Fibroblast of the conjunctiva (primary cell): ENCODE measurements at regions not wholly inside any gene's neighbourhood (a gene's known extent, or its start where the extent isn't known, plus 50 kb on each side); places are given as distances from the start of the nearest gene placed in this dataset.

Source experiments
- DNase-seq: peaks from one replicate; pipeline ENCODE4 v3.0.0-alpha.2; 2010; ENCODE audit warnings: low read depth

GRCh38 chr10:78186572-78186971 is 152.9 kb downstream of the RPS24 start:
- no peak for DNase-seq

- no peak for DNase-seq
Observed at GRCh38 chr10:78187371-78187770, 153.7 kb downstream of the RPS24 start.

GRCh38 chr10:78188446-78188845 is 154.8 kb downstream of the RPS24 start:
- no peak for DNase-seq

GRCh38 chr10:78190051-78190825 is 156.6 kb downstream of the RPS24 start:
- DNase-seq = no peak

GRCh38 chr10:78191301-78191700 is 157.6 kb downstream of the RPS24 start:
- no peak for DNase-seq

- DNase-seq = no peak
Observed at GRCh38 chr10:78193189-78193588, 159.5 kb downstream of the RPS24 start.

DNA sequence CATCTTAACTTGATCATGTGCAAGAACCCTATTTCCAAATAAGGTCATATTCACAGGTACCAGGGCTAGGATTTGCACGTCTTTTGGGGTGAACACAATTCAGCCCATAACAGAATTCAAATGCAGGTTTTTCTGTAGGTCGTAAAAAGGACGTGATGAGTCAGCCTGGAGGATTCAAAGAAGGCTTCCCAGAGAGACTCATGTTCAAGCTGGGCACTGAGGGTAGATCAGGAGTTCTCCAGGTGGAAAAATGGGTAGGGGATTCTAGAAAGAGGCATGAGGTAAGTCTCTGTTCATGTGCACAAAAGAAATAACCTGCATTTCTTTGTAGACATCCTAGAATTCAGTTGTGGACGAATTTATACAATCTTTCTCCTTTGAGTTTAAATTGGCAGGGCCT is 160.4 kb downstream of the RPS24 start:
- DNase-seq = no peak

DNA sequence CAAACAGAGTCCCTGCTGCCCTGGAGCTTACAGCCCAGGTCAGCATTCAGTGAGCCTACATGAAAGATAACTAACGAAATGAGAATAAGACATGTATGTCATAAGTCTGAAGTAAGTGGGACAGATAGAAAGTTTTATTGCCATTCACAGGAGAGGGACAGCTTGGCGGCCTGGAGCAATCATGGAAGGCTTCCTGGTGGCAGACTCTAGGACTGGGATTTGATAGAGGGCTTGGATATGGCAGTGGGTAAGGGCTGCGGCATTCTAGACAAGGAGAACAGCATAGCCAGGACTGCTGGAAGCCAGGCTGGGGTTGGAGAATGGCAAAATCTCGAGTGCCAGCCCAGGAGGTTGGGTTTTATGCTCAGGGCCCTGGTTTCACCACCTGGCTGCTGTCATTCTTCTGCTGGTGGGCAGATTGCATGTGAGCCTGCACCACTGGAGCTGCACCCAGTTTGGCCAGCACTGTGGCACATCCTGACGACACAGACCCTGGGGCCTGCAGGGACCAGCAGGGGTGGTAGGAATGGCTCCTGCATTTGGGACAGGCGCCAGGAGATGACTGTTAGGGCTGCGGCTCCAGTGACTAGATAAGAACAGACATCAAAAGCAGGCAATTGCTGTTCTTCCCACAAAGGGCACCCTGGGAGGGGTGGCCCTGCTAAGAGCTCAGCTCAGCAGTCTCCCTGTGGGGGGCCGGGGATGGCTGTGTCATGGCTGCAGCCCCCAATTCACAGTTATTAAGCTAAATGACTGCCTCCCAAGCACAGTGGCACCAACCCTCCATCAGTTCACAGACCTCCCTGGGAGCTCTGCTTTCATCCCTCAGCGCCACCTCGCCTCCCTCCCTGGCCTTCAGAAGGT is 161.1 kb downstream of the RPS24 start:
- DNase-seq = no peak

DNA sequence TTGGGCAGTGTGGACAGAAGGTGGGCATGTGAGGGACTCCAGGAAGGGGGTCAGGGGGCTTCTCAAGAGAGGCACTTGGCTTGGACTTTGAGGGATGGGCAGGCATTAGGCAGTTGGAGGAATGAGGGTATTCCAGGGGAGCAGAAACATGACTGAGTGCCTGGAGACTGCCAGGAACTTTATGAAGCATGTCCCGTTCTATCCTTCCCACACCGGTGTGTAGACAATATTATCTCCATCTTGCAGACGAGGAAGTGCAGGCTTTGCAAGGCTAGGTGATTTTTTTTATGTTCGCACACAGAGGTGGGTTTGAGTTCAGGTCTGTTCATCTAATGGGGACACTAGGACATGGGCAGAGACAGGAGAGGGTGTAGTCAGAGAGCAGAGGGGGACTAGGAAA is 162.7 kb downstream of the RPS24 start:
- DNase-seq = no peak

- DNase-seq = no peak
Observed at GRCh38 chr10:78196964-78197363, 163.3 kb downstream of the RPS24 start.

- no peak for DNase-seq
Observed at GRCh38 chr10:78197628-78198272, 164.1 kb downstream of the RPS24 start.

DNA sequence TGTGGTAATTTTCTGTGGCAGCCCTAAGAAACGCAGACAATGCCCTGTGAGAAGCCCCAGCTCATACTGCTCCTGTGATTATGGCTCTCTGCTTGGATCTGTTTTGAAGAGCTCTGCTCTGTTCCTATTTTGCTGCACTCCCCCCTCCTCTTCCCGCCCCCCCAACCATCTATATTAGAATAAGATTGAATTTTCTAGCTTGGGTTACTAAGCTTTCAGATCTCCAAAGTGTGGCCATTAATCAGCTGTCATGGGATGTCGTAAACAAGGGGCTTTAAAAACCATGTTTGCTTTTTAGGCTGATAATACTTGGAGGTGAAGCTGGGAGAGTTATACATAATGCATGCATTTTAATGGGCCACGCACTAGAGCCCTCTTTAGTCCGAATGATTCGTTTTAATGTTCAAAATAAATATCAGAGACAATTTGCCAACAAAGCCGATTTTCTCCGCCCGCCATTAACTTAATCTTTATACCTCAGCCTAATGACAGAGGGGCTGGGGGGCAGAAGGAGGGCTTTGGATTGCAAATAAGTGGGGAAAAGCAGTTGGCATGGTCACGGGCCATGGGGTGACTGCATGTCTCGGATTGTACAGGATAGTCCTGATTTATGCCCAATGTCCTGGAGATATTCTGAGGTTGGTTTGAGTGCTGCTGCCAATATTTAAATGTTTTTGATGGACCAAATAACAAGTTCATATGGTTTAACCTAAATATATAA is 165.5 kb downstream of the RPS24 start:
- DNase-seq = no peak

DNA sequence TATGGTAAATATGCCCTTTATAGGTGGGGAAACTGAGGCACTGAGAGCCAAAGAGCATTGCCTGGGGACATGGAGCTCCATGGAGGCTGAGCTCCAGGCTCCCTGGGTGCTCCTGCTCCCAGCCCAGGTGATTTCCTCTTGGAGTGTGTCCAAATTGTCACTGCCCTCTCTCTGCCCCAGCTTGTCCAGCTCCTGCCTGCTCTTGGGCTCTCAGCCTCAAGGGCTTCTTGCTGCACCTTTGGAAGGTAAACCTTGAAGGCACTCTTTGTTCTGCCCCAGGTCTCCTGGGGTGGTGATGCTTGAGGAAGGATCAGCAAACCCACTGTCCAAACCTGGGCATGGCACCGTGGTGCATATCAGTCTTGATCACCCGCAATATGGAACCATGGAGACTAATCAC is 166.1 kb downstream of the RPS24 start:
- DNase-seq = no peak

GRCh38 chr10:78200686-78201085 is 167.0 kb downstream of the RPS24 start:
- DNase-seq = no peak

DNA sequence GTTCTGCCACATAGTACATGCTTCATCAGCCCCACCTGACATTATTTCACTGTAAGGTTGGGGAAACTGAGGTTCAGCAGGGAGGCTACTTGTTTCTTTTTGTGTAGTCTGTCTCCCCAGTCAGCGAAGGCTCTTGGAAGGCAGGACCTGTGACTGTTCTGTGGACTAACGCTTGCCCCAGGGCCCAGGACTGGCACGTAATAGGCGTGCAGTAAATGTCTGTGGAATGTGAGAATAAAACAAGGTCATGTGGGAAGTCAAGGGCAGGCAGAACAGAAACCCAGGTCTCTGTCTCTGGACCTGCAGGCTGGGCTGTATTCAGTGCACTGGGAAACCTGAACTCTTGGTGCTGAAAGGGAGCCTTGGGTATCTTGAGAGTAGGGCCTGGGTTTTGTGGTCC is 168.7 kb downstream of the RPS24 start:
- DNase-seq = no peak

- DNase-seq = no peak
Observed at GRCh38 chr10:78203915-78204818, 170.5 kb downstream of the RPS24 start.

DNA sequence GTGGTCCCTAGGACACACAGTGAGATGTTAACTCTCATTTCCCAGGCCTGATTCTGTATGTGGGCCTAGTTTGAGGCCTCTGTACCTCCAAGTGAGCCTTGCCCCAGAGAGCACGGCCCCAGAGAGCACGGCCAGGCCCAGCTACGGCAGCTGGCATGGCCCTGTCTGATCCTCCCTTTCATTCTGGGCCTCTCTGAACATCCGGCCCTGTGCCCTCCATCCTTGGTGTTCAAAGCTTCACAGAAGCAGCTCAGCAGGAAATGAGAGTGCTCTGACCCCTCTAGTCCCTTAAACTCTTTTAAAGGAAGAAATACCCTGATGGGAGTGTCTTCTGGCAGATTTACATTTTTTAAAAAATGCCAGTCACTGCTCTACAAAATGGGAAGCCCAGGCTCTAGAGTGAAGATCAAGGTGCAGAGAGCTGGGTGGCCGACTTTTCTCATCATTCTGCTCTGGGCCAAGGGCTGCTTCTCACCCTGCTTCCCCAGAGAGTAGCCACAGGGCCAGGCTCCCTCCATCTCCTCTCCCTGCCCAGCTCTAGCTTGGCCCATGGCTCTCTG is 171.9 kb downstream of the RPS24 start:
- DNase-seq = no peak

DNA sequence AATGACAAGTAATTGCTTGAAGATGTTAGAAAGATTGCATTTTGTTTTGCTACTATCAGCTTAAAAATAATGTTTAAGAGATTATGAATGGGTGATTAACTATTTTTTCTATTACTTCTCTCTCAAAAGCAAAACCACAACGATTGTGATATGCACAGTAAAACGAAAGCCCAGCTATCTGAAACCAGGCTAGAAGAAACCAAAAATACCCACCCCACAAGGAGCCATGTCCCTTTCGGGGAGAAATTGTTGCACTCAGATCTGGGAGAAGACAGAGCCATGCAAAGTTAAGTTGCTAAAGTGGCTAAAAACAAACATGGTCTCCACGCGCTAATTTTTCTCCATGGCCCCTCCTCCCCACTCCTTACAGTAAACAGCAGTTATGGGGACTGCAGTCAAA is 173.6 kb downstream of the RPS24 start:
- DNase-seq = no peak

DNA sequence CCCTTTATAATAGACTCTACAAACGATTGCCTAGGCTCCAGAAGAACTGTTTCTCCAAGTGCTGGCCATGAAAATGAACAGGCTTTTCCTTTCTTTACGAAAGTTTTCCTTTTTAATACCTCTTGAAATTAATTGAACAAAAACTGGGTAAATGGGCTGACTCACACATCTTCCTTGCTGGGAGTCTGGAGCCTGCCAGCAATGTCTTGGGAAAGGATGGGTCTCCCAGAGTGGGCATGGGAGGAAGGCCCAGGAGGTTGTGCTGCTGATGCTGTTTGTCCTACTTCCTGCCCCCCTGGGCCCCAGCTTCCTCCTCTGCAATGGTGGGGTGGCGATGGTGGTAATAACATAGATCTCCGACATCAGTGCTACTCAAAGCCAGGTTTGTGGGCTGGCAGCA is 174.1 kb downstream of the RPS24 start:
- no peak for DNase-seq

DNA sequence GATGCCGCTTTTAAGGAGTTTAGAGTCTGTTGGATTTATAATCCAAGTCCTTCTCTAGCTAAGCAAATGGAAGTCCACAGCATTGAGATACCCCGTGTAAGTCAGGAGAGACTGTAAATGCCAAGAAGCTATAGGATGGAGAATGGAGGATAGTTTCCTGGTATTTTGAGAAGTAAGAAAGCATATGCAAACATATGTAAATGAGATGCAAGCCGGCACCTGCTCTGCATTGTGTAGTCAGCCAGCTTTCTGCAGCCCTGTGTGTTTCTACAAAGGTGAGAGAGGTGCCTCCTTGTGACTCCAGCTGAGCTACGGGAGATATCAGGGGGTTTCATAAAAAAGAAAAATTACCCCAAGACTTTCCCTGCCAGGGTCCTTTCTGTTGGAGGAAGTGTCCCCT is 176.3 kb downstream of the RPS24 start:
- no peak for DNase-seq

DNA sequence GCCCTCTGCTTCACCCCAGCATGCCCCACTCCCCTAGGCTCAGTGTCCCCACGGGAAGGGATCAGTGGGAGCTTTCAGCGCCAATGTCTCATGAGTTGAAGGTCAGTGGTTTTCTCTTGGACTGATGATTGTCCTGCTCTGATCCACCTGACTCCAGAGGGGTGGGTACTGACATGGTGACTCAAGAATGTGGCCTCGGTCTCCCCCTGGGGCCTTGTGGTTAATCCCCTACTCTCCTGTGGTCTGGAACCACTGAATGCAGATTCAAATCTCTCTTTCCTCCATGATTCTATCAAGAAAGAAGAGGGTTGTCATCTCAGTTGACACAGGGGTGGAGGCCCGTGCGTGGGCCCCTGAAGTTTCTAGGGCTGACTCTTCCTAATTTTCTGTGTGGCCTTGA is 176.9 kb downstream of the RPS24 start:
- DNase-seq = no peak
